GM19395 (cell line): ENCODE measurements at regions not wholly inside any gene's neighbourhood (a gene's known extent, or its start where the extent isn't known, plus 50 kb on each side); places are given as distances from the start of the nearest gene placed in this dataset.
"Not testable (repeated sequence)": the region's sequence is repeated elsewhere in the genome, so short reads cannot be mapped to it uniquely, and the experiment has no call there.

Experiments
- ATAC-seq: cut with Tn5 transposase; IDR thresholded peaks from one replicate; pipeline ENCODE4 v1.9.1; 2021; ENCODE audit warnings: mild to moderate bottlenecking, moderate library complexity; ENCODE audit not compliant: unreplicated experiment

DNA sequence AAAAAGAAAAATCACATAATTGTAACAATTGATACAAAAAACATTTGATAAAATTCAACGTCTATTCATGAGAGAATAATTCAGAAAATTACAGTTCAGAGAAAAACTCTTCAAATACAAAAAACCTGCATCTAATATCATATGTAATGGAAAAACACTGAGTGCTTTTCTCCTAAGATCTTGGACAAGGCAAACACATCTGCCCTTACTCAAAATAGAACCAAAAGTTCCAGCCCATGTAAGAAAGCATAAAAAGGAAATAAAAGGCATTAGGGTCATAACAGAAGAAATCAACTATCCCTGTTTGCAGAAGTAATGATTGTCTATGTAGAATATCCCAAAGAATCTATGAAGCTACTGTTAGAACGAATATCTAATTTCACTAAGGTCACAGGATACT is 721.4 kb downstream of the RFPL4B start:
- no peak for ATAC-seq

DNA sequence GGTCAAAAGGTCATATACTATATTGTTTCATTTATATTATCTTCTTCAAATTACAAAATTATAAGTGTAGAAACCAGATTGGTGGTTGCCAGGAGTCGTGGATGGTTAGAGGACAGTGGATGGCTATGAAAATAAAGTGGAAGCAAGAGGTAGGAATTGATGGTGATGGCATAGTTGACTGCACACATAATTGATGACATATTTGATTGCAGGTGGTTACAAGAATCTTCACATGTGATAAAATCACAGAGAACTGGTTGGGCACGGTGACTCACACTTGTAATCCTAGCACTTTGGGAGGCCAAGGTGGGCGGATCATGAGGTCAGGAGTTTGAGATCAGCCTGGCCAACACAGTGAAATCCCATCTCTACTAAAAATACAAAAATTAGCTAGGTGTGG is 723.6 kb downstream of the RFPL4B start:
- ATAC-seq, result not testable (repeated sequence)

GRCh38 chr6:113073611-113074191 is 726.6 kb downstream of the RFPL4B start:
- no peak for ATAC-seq

DNA sequence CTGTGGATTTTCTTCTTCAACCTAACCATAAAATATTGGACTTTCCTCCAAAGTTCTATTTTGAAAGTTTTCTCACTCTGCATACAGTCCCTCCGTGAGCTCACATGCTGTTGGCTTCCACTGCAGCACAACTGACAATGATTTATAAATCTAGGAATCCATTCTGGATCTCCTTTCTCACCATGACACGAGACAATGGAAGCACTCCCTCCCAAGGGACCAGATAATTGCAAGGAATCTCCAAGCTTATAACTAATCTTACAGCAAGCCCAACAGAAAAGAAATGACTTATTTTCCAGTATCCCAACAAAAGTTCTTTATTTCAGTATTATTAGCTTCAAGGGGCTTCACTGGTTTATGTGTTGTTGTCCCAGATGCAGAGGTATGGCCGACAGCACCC is 729.0 kb downstream of the RFPL4B start:
- no peak for ATAC-seq

GRCh38 chr6:113076816-113077215 is 729.7 kb downstream of the RFPL4B start:
- no peak for ATAC-seq

- ATAC-seq, result no peak
These were observed 730.7 kb downstream of the RFPL4B start for GRCh38 chr6:113077794-113078193.

- no peak for ATAC-seq
These were observed 731.7 kb downstream of the RFPL4B start for GRCh38 chr6:113078791-113079190.

- ATAC-seq, result no peak
These were observed 735.6 kb downstream of the RFPL4B start for GRCh38 chr6:113082745-113083144.

GRCh38 chr6:113083947-113084346 is 736.8 kb downstream of the RFPL4B start:
- ATAC-seq, result no peak

- no peak for ATAC-seq
These were observed 741.9 kb downstream of the RFPL4B start for GRCh38 chr6:113089056-113089455.

DNA sequence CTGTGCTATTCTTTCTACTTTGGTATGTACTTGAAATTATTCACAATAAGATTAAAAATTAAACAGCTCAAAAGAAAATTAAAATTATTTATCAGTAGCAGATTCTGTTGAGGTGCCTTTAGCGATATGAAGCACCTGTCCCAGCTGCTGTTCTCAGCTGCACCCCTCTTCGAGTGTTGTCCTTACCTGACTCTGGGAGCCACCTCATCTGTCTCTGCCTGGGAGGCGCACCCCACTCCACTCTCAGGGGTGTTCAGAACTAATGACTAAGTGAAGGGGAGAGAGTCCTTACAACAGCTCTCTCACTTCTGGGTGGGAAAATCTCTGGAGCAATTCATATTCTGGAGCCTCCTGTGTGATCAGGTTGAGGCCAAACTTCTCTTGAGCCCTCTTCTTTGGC is 745.7 kb downstream of the RFPL4B start:
- ATAC-seq, result no peak

DNA sequence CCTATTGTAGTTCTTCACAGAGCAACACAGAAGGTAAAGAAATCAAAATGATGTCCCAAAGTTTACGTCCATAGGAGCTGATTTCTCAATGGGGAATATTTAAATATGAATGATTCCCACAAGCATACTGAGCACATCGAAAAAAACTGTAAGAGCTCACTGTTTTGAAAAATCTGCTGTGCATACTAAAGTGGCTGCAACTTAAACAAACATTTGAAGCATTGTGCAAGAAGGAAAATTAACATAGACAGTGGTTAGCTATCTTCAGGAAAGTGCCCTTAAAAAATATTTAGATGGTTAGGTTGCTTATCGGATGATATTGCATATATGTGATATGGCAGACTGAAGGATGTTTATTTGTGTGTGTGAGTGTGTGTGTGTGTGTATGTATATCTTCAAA is 747.6 kb downstream of the RFPL4B start:
- no peak for ATAC-seq

GRCh38 chr6:113095841-113096240 is 748.7 kb downstream of the RFPL4B start:
- no peak for ATAC-seq

DNA sequence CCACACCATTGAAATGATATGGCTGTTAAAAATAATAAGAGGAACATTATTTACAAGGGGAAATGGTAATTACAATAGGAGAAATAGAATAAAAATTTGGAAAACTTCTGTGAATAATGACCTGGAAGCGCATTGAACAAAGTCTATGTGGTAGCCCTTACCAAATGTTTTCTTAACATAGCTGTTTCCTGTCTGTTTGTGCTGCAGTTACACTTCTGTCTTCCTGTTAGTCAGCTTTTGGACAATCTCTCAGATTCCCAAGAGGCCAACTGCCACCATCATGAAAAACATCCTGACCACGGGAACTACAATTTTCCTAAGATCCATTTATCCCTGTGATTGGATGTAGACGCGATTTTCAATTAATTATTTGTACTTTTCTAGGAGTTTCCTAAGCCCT is 754.4 kb upstream of the MARCKS start:
- ATAC-seq, result no peak

DNA sequence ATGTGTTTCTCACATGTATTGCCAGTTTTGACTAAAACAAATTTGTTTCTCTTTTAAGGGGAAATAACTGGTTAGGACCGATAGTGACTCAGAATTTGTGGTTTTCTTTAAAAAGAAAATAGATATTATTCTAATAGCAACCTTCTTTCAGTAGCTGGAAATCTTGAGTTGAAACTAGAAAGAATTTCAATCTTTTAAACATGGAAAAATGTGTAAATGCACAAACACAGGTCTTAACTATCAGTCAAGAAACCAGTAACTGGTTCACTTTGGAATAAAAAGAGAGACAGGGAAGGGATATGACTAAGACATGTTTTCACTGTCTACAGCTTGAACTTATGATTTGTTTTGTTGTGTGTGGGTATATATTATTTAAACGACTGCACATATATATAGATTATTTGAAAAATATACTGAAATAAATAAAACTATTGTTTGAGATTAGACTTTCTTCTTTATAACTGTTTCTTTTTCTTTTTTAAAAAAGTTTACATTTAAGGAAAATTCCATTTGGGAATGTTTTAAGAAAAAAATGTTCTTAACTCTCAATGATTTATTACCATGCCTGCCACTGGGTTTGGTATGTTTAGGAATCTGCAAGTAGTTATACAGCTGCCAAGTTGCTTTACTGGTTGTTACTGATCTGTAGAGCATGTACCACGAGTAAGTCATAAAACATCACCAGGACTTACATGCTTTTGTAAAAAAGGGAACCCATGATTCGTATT is 753.3 kb upstream of the MARCKS start:
- no peak for ATAC-seq

DNA sequence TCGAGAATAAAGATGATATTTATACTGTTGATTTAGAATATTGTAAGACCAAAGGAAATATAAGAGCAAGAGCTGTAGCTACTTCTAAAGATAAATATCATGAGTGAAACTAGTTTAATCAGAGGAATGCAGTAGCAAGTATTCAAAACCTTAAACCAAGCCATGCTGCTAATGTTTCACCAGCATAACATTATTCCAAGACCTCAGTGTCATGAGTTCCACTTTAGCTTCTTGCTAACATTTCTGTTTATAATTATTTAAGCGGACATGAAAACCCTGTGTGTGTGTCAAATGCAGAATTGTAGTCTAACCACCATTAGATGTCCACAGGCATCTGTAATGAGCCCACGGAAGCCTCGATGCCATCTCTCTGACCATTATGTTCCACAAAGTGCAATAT is 752.6 kb upstream of the MARCKS start:
- ATAC-seq, result no peak

- ATAC-seq, result no peak
These were observed 752.2 kb upstream of the MARCKS start for GRCh38 chr6:113104951-113105350.

DNA sequence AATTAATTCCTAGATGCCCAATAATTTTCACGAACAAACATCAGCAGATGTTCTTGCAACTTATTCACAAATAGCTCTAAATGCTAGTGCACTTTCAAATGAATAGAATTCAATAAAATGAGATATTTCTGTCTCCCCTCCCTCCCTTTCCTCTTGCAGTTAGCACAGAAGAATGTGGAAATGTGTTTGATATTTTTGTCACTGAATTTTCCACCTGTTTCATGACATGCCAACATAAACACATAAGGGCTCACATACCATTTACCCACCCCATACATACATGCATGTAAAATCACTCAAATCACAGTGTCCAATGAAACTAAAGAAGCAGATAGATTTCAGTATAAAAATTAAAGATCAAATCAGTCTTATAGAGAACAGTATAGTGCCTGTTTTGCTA is 746.9 kb upstream of the MARCKS start:
- no peak for ATAC-seq

GRCh38 chr6:113111550-113111949 is 745.6 kb upstream of the MARCKS start:
- no peak for ATAC-seq

- no peak for ATAC-seq
These were observed 745.1 kb upstream of the MARCKS start for GRCh38 chr6:113112086-113112485.

DNA sequence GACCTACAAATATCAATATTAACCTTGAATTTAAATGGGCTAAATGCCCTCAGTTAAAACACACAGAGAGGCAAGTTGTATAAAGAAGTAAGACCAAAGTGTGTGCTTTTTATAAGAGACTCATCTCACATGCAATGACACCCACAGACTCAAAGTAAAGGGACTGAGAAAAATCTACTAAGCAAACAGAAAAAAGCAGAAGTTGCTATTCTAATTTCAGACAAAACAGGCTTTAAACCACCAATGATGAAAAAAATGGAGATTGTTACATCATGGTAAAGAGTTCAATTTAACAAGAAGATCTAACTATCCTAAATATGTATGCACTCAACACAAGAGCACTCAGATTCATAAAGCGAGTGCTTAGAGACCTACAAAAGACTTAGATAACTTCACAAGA is 741.9 kb upstream of the MARCKS start:
- no peak for ATAC-seq

- no peak for ATAC-seq
These were observed 736.9 kb upstream of the MARCKS start for GRCh38 chr6:113120224-113120581.
